ENCODE measurements at regions not wholly inside any gene's neighbourhood (a gene's known extent, or its start where the extent isn't known, plus 50 kb on each side); places are given as distances from the start of the nearest gene placed in this dataset.

DNA sequence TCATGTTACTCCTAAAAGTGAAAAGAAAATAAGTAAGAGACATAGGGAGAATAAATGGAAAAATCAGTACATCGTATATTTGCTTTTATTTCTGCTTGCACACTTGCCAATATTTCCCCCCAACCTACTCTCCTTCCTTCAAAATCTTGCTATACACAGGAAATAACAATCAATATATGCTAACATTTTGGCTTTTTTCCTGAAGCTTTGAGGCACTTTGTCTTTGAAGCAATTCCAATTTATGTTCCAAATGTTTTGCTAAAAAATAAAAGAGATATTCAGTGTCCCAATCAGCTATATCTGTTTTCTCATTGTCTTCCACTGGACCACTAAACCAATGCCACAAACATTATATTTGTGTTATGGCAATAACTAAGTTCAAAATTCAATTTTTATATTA lies 184.0 kb upstream of the NEGR1 start:
- H3K4me3 ChIP-seq (ENCODE audit: low read depth, low read length) = no peak overlapping the region
- H3K27me3 ChIP-seq (ENCODE audit: control insufficient read depth, insufficient read depth, low read length) = no peaks in the 10 kb centered on the region
- FAIRE-seq (no peak), DNase-seq (ENCODE audit: low read depth) (no peak)
- TF ChIP-seq, protein P1, sequence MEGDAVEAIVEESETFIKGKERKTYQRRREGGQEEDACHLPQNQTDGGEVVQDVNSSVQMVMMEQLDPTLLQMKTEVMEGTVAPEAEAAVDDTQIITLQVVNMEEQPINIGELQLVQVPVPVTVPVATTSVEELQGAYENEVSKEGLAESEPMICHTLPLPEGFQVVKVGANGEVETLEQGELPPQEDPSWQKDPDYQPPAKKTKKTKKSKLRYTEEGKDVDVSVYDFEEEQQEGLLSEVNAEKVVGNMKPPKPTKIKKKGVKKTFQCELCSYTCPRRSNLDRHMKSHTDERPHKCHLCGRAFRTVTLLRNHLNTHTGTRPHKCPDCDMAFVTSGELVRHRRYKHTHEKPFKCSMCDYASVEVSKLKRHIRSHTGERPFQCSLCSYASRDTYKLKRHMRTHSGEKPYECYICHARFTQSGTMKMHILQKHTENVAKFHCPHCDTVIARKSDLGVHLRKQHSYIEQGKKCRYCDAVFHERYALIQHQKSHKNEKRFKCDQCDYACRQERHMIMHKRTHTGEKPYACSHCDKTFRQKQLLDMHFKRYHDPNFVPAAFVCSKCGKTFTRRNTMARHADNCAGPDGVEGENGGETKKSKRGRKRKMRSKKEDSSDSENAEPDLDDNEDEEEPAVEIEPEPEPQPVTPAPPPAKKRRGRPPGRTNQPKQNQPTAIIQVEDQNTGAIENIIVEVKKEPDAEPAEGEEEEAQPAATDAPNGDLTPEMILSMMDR (IDR thresholded peaks at IDR 0.05; ENCODE audit: insufficient read depth, low read length, severe bottlenecking) = no peak
- no peaks in the 10 kb centered on the region for H3K36me3 ChIP-seq (ENCODE audit: control insufficient read depth, insufficient read depth, low read length)

DNA sequence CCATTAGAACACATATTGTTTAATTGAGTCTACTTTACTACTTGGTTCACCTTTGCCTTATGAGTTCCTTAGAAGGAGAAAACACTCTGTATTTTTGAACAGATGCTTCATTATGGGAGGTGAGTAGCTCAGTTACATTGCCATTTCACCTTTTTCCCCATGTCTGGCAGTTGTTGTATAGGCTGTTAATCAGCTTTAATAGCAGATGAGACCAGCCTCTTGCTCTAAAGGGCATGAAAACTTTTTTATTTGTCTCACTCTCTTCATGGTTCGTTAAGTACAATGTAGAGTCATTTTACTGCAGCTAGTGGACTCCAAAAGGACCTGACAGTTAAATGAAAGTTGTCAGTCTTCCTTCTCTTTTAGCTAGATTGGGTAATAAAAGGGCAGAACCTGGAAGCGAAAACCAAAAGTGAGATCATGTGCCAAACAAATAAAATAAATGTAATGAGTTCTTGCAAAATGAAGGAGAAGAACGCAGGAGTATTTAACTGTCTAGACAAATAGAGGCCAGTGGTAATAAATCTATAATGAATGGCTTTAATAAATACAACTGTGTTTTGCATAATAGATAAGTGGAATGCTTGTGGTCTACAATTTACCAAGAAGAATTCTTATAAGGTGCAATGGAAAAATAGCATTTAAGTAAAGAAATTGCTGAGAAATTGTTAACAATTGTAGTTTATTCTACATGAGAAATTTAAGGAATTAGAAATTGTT lies 180.0 kb upstream of the NEGR1 start:
- Histone ChIP-seq H3K36me3 (ENCODE audit: control insufficient read depth, insufficient read depth, low read length) (no peaks in the 10 kb centered on the region), H3K27me3 (ENCODE audit: control insufficient read depth, insufficient read depth, low read length) (no peaks in the 10 kb centered on the region), H3K4me3 (ENCODE audit: low read depth, low read length) (no peak overlapping the region)
- TF ChIP-seq, protein P1 (IDR thresholded peaks at IDR 0.05; ENCODE audit: insufficient read depth, low read length, severe bottlenecking) = no peak
- FAIRE-seq (no peak), DNase-seq (ENCODE audit: low read depth) (no peak)

DNA sequence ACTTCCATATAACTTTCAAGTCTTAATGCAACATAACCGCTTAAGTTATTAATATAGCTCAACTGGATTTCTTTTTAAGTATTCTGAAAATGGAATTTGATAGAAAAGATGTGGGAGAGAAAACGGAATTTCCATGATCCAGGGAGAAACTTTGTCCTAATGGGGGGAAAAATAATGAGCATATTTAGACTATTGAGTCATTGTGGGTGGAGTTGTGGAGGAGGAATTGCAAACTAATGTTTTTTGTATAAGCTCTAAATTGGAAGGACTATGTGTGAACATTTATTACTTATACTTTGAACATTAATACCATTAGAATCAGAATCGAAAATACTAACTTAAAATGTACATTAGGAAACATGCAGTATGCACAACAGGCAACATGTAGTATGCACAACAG lies 159.9 kb upstream of the NEGR1 start:
- H3K4me3 ChIP-seq (ENCODE audit: low read depth, low read length) = no peak overlapping the region
- FAIRE-seq = no peak

DNA sequence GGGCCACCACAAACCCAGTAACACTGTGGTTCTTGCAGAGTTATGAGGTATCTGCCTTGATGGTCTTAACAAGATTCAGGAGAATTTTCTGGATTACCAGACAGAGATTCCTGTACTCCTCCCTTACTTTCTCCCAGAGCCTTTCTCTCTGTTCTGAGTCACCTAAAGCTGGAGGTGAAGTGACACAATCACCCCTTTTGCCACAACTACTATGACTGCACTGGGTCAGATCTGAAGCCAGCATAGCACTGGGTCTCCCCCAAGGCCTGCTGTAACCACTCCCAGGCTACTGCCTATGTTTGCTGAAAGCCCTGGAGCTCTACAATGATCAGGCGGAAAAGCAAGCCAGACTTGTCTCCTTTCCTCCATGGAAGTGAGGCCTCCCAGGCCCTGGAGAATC lies 156.7 kb upstream of the NEGR1 start:
- Histone ChIP-seq H3K36me3 (ENCODE audit: control insufficient read depth, insufficient read depth, low read length) (no peaks in the 10 kb centered on the region), H3K4me3 (ENCODE audit: low read depth, low read length) (no peak overlapping the region), H3K27me3 (ENCODE audit: control insufficient read depth, insufficient read depth, low read length) (no peaks in the 10 kb centered on the region)
- TF ChIP-seq, protein P1 (IDR thresholded peaks at IDR 0.05; ENCODE audit: insufficient read depth, low read length, severe bottlenecking) = no peak
- DNase-seq (ENCODE audit: low read depth) (peak; percentile 18), FAIRE-seq (no peak)

More for the DNA sequence above, 159.9 kb upstream of the NEGR1 start:
- DNase-seq (ENCODE audit: low read depth) = no peak
- H3K27me3 ChIP-seq (ENCODE audit: control insufficient read depth, insufficient read depth, low read length) = no peaks in the 10 kb centered on the region
- TF ChIP-seq, protein P1 (IDR thresholded peaks at IDR 0.05; ENCODE audit: insufficient read depth, low read length, severe bottlenecking) = no peak
- no peaks in the 10 kb centered on the region for H3K36me3 ChIP-seq (ENCODE audit: control insufficient read depth, insufficient read depth, low read length)

DNA sequence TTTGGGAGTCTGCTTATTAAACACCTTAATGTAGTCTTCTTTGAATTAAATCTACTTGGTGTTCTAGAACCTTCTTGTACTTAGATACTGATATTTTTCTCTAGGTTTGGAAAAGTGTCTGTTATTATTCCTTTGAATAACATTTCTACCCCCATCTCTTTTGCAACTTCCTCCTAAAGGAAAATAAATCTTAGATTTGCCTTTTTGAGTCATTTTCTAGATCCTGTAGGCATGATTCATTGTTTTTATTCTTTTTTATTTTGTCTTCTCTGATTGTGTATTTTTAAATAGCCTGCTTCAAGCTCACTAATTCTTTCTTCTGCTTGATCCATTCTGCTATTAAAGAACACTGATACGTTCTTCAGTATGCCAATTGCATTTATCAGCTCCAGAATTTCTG lies 155.9 kb upstream of the NEGR1 start:
- H3K36me3 ChIP-seq (ENCODE audit: control insufficient read depth, insufficient read depth, low read length) = no peaks in the 10 kb centered on the region

More for the DNA sequence above, 155.9 kb upstream of the NEGR1 start:
- H3K27me3 ChIP-seq (ENCODE audit: control insufficient read depth, insufficient read depth, low read length) = no peaks in the 10 kb centered on the region
- FAIRE-seq (no peak), DNase-seq (ENCODE audit: low read depth) (no peak)
- TF ChIP-seq, protein P1 (IDR thresholded peaks at IDR 0.05; ENCODE audit: insufficient read depth, low read length, severe bottlenecking) = no peak
- no peak overlapping the region for H3K4me3 ChIP-seq (ENCODE audit: low read depth, low read length)
